ENCODE measurements at regions not wholly inside any gene's neighbourhood (a gene's known extent, or its start where the extent isn't known, plus 50 kb on each side); places are given as distances from the start of the nearest gene placed in this dataset.

DNA sequence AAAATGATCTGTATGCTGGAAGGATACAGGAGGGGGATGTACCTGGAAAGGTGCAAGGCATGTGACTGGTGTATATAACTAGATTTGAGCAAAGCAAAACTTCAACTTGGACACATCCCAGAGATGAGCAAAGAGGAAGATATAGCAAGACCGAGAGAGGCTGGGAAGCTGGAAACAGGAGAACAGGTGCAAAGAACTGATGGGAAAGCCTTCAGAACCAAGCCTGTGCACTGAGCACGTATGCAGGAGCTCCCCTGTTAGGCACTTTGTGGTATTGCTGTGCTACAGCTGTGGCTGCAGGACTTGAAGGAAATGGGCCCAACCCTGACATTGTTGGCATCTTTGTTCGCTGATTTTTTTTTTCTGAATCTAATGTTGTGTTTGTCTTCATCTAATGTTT, 120.7 kb upstream of the PWP1 start:
- DNase-seq = no peak

GRCh38 chr12:107565551-107565950, 120.0 kb upstream of the PWP1 start:
- DNase-seq = no peak

DNA sequence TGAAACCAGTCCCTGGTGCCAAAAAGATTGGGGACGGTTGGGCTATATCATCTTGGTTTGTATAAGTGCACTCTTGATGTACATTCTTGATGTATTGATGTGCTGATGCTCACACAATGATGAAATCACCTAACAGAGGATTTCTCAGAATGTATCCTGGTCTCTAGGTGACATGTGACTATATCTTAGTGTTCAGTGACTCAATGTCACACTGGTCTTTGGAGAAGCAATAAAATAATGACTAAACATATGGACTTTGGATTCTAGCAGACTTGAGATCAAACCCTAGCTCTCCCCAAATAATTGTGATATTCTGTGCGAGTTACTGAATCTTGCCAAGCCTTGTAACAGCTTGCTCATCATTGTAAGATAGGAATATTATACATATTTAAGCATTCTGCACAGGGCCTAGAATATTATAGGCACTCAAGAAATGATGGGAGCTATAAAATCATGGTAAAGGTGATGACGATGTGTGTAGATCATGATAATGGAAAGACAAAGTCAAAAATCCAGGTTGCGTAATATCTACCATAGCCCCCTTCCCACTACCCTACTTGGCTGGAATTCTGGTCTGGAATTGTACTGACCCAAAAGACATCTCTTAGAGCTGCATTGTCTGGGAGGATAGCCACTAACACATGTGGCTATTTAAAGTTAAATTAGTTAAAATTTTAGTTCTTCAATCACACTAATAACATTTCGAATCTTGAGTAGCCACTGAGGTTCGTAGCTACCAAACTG, 117.6 kb upstream of the PWP1 start:
- no peak for DNase-seq

- DNase-seq = no peak
Observed at GRCh38 chr12:107568718-107569117, 116.9 kb upstream of the PWP1 start.

GRCh38 chr12:107570721-107571120, 114.9 kb upstream of the PWP1 start:
- no peak for DNase-seq

GRCh38 chr12:107571492-107571891, 114.1 kb upstream of the PWP1 start:
- no peak for DNase-seq

GRCh38 chr12:107574691-107575090, 110.9 kb upstream of the PWP1 start:
- DNase-seq = no peak

DNA sequence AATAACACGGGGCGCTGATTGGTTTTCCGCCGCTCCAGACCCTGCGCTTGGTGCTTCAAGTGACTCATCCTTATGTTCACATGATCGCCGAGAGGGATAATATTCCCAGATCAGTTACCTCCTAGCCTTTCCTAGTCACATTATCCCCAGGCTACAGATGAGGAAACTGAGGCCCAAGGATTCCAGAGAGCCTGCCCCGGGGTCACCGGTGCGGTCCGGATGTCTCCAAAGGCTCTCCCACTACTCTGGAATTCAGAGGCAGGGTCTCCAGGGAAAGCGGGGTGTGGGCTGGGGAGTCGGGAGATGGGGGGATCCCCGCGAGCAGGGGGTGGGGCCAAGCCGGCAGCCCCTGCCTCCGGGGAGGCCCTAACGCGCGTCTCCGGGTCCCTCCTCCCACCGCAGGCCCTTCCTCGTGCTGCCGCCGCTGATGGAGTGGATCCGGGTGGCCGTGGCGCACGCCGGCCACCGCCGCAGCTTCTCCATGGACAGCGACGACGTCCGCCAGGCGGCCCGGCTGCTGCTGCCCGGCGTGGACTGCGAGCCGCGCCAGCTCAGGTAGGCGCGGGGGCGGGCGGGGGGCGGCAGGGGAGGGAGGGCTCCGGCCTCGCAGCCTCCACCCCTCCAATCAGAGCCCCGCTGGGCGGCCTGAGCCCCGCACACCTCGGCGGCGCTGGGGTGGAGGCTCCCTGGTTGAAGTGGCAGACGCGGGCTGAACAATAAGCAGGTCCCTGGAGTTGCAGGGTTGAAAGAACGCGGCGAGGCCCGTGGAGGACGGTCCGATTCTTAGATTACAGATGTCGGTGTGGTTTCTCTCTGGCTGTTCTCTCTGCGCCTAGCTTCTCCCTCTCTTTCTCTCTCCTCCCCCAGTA, 104.6 kb upstream of the PWP1 start:
- DNase-seq = no peak

DNA sequence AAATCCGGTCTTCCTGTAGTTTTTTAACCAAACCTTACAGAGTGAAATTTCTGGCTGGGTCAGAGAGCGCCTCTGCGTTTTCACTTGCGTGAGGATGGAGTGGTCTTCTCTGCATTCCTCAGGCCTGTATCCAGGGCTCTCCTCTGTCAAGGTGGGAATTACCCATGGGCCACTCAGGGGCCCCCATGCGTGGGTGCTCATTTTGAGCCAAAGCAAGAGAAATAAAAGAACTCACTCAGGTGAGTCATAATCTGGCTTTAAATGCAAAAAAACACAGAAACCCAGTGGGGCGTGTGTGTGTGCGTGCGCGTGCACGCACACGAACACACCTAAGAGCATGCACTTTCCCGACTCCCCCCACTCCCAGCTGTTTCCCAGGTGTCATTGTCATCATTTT, 104.0 kb upstream of the PWP1 start:
- no peak for DNase-seq

DNA sequence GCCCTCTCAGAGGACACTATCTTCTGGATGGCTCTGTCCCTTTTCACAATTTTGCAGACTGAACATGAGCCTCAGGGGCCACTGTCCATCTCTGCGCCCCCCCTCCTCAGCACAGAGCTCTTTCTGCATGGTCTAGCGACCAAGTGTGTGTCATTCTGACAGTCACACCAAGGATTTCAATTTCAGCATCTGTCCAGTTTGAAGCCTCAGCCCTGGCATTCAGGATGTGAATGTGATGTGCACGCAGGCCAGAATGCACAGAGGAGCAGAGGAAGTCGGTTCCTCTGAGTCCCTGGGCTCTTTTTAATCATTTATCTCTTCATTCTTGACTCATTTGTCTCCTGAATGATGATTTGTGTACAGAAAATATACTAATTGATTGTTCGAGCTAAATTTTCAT, 102.0 kb upstream of the PWP1 start:
- DNase-seq = no peak

- no peak for DNase-seq
Observed at GRCh38 chr12:107584563-107584962, 101.0 kb upstream of the PWP1 start.

DNA sequence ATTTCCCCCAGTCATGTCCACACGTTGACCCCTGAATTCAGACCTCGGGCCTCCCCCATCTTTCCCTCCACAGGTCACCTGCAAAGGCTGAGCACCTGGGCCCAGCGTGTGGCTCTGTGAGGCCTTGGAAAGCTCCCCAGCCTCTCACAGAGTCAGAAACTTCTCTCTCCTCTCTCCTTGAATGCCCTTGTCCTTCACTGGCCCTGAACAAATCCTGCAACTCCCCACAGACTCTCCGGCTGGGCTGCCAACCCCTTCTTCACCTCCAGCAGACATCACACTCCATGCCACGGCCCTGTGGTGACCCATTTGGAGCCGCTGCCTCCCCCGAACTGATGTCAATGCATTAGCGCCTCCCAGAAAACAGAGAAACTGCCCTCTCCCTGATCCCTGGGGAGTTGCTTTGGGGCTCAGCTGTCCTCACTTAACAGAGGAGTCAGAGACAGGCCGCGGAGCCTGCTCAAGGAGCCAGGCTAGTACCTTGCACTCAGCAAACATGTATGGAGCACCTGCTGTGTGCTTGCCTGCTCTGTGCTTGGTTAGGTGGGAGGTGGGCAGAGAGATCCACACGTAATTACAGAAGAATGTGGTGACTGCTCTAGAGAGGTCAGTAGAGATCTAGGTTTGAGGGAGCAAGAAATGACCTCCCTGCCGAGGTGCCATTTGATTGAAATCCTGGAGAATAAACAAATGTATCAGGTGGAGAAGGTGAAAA, 99.2 kb upstream of the PWP1 start:
- no peak for DNase-seq

DNA sequence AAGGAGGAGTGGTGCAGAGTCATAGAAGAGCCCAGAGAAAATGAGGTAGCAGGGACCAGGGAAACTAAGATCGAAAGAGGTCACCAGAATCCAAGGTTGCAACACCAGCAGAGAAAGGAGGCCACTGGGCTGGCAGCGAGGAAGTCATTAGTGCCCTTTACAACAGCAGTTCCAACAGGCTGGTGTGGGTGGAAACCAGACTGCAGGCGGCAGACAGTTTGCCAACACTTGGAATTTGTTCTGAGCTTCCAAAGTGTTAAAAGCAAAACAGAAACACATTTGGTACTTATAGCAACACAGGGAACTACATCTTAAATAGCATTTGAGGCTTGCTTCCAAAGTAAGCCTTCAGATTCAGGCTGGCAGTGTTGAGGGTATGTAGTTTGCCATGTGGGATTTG, 95.2 kb upstream of the PWP1 start:
- no peak for DNase-seq

- DNase-seq = no peak
Observed at GRCh38 chr12:107590814-107591375, 94.7 kb upstream of the PWP1 start.

DNA sequence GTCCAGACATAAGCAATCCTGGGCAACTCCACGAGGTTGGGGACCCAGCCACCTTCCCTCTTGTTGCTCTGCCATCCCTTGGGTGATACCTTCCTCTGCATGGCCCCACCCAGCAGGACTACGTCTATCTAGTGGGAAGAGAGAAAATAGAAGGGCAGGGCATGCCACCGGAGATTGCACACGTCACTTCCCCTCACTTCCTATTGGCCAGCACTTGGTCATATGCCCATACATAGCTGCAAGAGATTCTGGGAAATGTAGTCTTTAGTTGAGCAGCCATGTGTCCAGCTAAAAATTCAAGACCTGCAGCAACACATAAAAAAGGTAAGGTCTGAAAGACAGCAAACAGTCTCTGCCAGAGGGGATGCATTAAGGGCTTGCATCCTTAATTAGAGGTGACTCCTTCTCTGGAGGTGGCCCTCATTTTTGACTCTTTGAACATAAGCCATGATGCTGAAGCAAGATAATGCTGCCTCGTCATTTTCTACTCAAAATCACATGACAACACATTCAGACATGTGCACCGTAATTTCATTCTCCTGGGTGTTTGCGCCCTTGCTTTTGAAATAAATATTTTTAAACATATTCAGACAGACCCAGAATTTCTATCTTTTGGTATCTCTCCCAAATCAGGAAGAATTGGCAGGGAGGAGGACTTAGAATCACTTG, 91.8 kb upstream of the PWP1 start:
- no peak for DNase-seq

DNA sequence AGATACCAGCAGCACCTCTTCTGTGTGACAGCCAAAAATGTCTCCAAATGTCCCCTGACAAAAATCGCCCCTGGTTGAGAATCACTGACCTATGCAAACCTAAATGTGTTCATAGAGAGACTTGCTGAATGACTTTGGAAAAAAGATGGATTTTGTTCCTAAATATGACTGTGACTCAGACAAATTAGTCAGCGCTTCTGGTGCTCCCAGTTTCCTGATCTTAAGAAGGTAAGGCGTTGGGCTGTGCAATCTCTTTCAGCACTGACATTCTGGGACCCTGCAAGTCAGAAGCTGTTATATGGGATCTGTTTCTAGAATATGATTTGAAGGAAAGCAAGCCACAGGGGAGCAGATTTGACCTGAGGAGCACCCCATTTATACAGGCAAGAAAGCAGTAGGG, 90.6 kb upstream of the PWP1 start:
- no peak for DNase-seq

GRCh38 chr12:107597695-107598410, 87.7 kb upstream of the PWP1 start:
- no peak for DNase-seq

GRCh38 chr12:107598906-107599305, 86.7 kb upstream of the PWP1 start:
- no peak for DNase-seq

DNA sequence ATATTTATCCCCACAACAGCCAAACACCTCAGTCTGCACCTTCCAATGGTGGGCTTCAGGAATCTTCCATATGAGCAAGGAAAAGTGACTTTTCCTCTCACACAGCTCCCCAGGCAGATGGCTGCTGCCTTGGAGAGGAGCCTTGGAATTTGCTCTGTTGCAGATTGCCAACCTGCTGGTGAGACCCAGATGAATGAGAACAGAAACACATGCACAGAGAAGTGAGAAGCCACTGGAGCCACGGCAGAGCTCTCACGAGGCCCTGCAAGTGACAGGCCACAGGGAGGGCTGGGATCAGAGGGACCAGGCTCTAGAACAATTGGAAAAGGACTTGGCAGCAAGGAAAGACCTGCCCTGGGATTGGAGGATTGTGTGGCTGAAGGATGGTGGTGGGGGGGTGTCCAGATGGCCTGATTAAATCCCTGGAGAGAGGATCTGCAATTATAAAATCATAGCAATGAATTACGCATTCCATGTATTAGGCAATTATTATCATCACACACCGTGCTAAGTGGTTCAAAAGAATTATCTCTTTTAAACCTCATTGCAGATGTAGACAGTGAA, 84.9 kb upstream of the PWP1 start:
- no peak for DNase-seq

- DNase-seq = no peak
Observed at GRCh38 chr12:107602446-107602845, 83.2 kb upstream of the PWP1 start.

DNA sequence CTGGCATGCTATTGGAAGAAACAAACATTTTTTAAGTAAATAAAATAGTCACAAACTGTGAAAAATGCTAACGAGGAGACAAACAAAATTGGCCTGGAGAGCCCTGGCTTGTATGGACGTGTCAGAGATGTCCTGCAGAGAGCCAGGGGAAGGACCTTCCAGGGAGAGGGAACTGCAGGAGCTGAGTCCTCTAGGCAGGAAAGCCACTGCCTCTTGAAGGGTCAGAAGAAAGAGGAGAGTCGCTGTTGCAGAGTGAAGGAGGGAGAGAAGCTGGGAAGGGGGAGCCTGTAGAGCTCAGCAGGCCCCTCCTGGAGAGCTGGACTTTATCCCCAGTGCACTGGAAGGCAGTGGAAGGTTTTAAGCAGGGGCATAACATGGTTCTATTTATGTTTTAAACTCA, 80.3 kb upstream of the PWP1 start:
- no peak for DNase-seq
